KMS-11 (cell line): ENCODE measurements at regions not wholly inside any gene's neighbourhood (a gene's known extent, or its start where the extent isn't known, plus 50 kb on each side); places are given as distances from the start of the nearest gene placed in this dataset.

Experiments
- H2AFZ ChIP-seq: fragments of 200-600 bp; sonication (generic); 2 replicates; pipeline ENCODE4 v1.6.1; 2016; ENCODE audit warnings: antibody characterized with exemption, mixed run types, low read depth
- H3K27ac ChIP-seq: fragments of 200-600 bp; sonication (generic); 2 replicates; pipeline ENCODE4 v1.6.1; 2016; ENCODE audit warnings: mild to moderate bottlenecking, mixed run types
- H3K27me3 ChIP-seq: fragments of 200-600 bp; sonication (generic); 2 replicates; pipeline ENCODE4 v1.6.1; 2017; ENCODE audit warnings: mild to moderate bottlenecking, low read depth, mixed run types, moderate library complexity; ENCODE audit not compliant: insufficient read depth
- H3K36me3 ChIP-seq: fragments of 200-600 bp; sonication (generic); 2 replicates; pipeline ENCODE4 v1.6.1; 2017; ENCODE audit warnings: mild to moderate bottlenecking, mixed run types; ENCODE audit not compliant: insufficient read depth
- H3K4me1 ChIP-seq: fragments of 200-600 bp; sonication (generic); 2 replicates; pipeline ENCODE4 v1.6.1; 2016; ENCODE audit warnings: mild to moderate bottlenecking, low read depth, mixed run types; ENCODE audit not compliant: poor library complexity, severe bottlenecking
- H3K4me2 ChIP-seq: fragments of 200-600 bp; sonication (generic); 2 replicates; pipeline ENCODE4 v1.7.0; 2016; ENCODE audit warnings: mild to moderate bottlenecking, mixed run types
- H3K4me3 ChIP-seq: fragments of 200-600 bp; sonication (generic); IDR thresholded peaks from 2 replicates; pipeline ENCODE4 v1.6.1; 2017; ENCODE audit warnings: low read depth, low read length, mixed read lengths; ENCODE audit not compliant: insufficient read depth
- H3K79me2 ChIP-seq: fragments of 200-600 bp; sonication (generic); 2 replicates; pipeline ENCODE4 v1.6.1; 2016; ENCODE audit warnings: low read depth, mixed run types; ENCODE audit not compliant: insufficient read depth
- H3K9ac ChIP-seq: fragments of 200-600 bp; sonication (generic); 2 replicates; pipeline ENCODE4 v1.6.1; 2016; ENCODE audit warnings: mild to moderate bottlenecking, mixed run types
- H4K20me1 ChIP-seq: fragments of 200-600 bp; sonication (generic); 2 replicates; pipeline ENCODE4 v1.6.1; 2016; ENCODE audit warnings: mild to moderate bottlenecking, mixed run types; ENCODE audit not compliant: insufficient read depth
- CTCF ChIP-seq: fragments of 200-600 bp; sonication (generic); conservative IDR thresholded peaks from 2 replicates; pipeline ENCODE4 v1.6.1; 2017; ENCODE audit warnings: low read depth, mild to moderate bottlenecking, antibody characterized with exemption, low read length, moderate library complexity, mixed read lengths

- Histone ChIP-seq H3K36me3 (no peaks in the 10 kb centered on the region), H3K79me2 (no peaks in the 10 kb centered on the region), H3K4me1 (no peaks in the 10 kb centered on the region), H3K9ac (no peak overlapping the region), H3K4me3 (no peak overlapping the region), H4K20me1 (no peaks in the 10 kb centered on the region), H3K27me3 (no peaks in the 10 kb centered on the region), H3K27ac (no peak overlapping the region), H2AFZ (no peak overlapping the region), H3K4me2 (no peak overlapping the region)
- TF ChIP-seq CTCF: no peak
Observed at GRCh38 chrX:771536-771935, 140.9 kb downstream of the SHOX start.

- H3K4me2 ChIP-seq: no peak overlapping the region
- H3K27me3 ChIP-seq: no peaks in the 10 kb centered on the region
- H3K27ac ChIP-seq: no peak overlapping the region
- H3K9ac ChIP-seq: no peak overlapping the region
- TF ChIP-seq CTCF: no peak
- H4K20me1 ChIP-seq: no peaks in the 10 kb centered on the region
- no peaks in the 10 kb centered on the region for H3K79me2 ChIP-seq
- no peaks in the 10 kb centered on the region for H3K36me3 ChIP-seq
- H3K4me1 ChIP-seq: no peaks in the 10 kb centered on the region
- no peak overlapping the region for H2AFZ ChIP-seq
- no peak overlapping the region for H3K4me3 ChIP-seq
Observed at GRCh38 chrX:769796-770195, 139.2 kb downstream of the SHOX start.

- no peaks in the 10 kb centered on the region for H3K36me3 ChIP-seq
- H2AFZ ChIP-seq: no peak overlapping the region
- H3K27me3 ChIP-seq: no peaks in the 10 kb centered on the region
- no peaks in the 10 kb centered on the region for H3K79me2 ChIP-seq
- H3K4me2 ChIP-seq: no peak overlapping the region
- H3K4me3 ChIP-seq: no peak overlapping the region
- no peaks in the 10 kb centered on the region for H4K20me1 ChIP-seq
- H3K27ac ChIP-seq: no peak overlapping the region
- no peak overlapping the region for H3K9ac ChIP-seq
- H3K4me1 ChIP-seq: no peaks in the 10 kb centered on the region
- no peak for TF ChIP-seq CTCF
Observed at GRCh38 chrX:768596-768995, 138.0 kb downstream of the SHOX start.

- Histone ChIP-seq H3K4me2 (no peak overlapping the region), H3K36me3 (no peaks in the 10 kb centered on the region), H3K27ac (no peak overlapping the region), H3K4me3 (no peak overlapping the region), H4K20me1 (no peaks in the 10 kb centered on the region), H3K27me3 (no peaks in the 10 kb centered on the region), H2AFZ (no peak overlapping the region), H3K9ac (no peak overlapping the region), H3K4me1 (no peaks in the 10 kb centered on the region), H3K79me2 (no peaks in the 10 kb centered on the region)
- TF ChIP-seq CTCF: no peak
Observed at GRCh38 chrX:758917-759316, 128.3 kb downstream of the SHOX start.

GRCh38 chrX:750812-751211 is 120.2 kb downstream of the SHOX start:
- H3K9ac ChIP-seq: no peak overlapping the region

More at GRCh38 chrX:750812-751211, 120.2 kb downstream of the SHOX start:
- H3K4me2 ChIP-seq: no peak overlapping the region
- no peaks in the 10 kb centered on the region for H3K79me2 ChIP-seq
- H3K4me3 ChIP-seq: no peak overlapping the region
- no peak overlapping the region for H2AFZ ChIP-seq
- H3K4me1 ChIP-seq: no peaks in the 10 kb centered on the region
- H4K20me1 ChIP-seq: no peaks in the 10 kb centered on the region
- H3K27ac ChIP-seq: no peak overlapping the region
- H3K36me3 ChIP-seq: no peaks in the 10 kb centered on the region
- no peak for TF ChIP-seq CTCF
- no peaks in the 10 kb centered on the region for H3K27me3 ChIP-seq
